HG03457 (cell line): ENCODE measurements at regions not wholly inside any gene's neighbourhood (a gene's known extent, or its start where the extent isn't known, plus 50 kb on each side); places are given as distances from the start of the nearest gene placed in this dataset.
A peak's percentile ranks its signal among the peaks of the same experiment; 100 is the strongest.

Source experiments
- ATAC-seq: cut with Tn5 transposase; IDR thresholded peaks from one replicate; pipeline ENCODE4 v1.9.1; 2021; ENCODE audit warnings: moderate number of reproducible peaks; ENCODE audit not compliant: unreplicated experiment

DNA sequence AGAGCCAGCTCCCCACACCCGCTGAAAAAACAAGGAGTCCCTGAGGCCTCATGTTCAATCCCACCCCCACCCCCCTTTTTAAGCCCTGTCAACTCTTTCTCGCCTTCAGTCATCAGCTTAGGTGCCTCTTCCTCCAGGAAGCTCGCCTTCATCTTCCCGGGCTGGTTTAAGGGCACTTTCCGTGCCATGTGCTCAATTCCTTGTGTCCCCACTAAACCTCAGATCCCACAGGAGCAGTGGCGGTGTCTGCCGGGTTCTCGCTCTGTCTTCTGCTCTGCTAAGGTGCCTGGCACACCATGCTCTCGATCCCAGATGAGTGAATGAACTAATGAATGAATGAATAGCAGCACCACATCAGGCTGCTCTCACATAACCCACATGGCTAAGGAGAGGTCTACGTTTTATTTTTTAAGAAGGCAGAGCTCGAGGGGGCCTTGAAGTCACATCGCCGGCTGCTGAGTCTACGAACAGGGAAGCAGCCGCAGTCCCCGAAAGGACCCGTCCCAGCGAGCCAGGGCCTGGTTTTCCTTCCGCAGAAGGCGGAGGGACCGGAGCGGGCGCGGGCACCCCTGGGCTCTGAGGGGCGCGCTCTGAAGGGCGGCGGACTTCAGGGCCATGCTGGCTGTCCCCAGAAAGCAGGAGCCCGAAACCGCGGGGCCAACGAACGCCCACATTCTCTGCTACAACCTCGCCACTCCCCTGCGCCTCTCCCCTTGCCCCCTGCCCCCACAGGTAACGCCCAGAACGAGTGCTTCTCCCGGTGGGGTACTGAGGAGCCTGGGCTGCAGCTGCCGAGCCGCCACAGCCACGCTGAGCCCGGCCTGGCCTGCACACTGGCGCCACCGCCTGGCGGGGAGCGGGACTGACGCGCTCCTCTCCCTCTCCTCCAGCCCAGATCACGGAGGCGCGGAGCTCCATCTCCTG lies 73.4 kb upstream of the KCNMA1 start:
- ATAC-seq, result peak; percentile 62

DNA sequence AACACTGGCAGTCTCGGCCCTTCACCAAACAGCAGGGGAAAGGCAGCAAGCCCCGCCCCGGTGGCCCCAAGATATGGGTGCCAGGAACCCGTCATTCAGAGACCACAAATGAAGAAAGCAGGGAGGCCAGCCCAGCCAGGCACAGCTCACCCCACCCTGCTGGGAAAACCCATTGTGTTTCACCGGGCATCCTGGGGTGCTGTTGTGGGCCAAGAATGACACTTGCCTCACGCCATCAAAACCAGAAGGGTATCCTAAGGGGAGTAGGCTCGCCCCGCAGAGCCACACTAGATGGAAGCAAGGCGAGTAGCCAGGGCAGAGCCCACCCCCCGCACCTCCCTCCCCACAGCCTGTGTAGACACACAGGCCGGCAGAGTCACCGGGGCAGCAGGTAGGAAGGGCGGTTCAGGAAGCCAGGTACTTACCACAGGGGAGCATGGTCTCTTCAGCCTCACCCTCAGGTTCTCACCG lies 72.5 kb upstream of the KCNMA1 start:
- no peak for ATAC-seq

DNA sequence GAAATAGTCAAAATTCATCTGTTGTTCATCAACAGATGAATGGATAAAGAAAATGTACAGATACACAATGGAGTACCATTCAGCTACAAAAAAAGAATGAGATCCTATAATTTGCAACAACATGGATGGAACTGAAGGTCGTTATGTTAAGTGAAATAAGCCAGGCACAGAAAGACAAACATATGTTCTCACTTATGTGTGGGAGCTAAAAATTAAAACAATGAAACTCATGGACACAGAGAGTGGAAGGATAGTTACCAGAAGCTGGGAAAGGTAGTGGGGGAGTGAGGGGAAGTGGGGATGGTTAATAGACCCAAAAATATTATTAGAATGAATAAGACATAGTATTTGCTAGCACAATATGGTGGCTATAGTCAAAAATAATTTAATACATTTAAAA lies 70.0 kb upstream of the KCNMA1 start:
- no peak for ATAC-seq

DNA sequence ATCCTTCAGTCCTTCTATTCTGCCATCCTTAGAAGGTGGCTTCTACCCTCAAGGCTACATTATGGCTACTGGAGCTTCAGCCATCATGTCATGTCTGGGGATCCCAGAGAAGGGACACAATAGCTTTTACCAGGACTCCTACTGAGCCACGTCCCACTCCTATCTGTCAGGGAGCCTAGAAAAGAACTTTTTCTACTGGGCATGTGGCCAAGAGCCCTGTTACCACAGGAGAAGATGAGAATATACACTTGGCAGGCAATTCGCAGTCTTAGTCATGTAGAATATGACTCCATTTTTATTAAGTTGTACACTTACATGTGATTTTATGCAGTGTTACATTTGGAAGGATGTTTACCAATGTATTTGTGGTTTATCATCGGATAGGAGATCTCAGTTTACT lies 64.6 kb upstream of the KCNMA1 start:
- ATAC-seq, result no peak

DNA sequence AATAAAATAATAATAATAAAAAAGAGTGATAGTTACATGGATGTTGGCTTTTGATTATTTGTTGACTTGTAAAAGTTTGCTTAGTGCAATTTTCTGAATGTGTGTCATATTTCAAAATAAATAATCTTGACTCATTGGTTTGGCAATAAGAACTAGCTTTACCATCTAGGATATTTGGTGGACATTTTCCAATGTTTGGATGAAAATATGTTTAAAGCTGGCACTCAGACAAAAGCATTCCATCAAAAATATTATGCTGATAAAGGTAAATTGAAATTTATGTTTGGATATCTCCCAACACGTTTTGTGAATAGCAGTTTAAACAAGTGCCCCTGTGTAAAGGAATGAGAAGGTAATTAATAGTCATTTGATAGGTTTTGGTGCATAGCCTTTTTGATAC lies 62.5 kb upstream of the KCNMA1 start:
- no peak for ATAC-seq

DNA sequence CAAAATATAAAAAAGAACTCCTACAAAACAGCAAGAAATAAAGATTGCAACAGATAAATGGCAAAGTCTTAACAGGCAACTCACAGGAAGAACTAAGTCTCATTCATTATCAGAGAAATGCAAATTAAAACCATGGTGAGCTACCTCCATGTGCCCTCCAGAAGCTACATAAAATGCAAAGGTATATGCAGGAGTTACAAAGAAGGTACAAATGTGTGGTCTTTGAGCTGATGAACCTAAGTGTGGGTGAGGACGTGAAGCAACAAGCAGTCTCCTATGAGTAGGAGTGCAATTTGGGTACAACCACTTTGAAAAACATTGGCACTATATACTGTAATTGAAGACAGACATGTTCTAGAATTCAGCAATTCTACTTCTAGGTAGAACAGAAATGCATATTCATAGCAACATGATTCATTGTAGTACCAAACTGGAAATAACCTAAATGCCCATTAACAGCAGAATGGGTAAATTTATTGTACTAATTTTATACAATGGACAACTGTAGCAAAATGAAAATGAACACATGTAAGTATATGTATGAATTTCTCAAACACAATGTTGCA lies 61.6 kb upstream of the KCNMA1 start:
- ATAC-seq, result no peak

DNA sequence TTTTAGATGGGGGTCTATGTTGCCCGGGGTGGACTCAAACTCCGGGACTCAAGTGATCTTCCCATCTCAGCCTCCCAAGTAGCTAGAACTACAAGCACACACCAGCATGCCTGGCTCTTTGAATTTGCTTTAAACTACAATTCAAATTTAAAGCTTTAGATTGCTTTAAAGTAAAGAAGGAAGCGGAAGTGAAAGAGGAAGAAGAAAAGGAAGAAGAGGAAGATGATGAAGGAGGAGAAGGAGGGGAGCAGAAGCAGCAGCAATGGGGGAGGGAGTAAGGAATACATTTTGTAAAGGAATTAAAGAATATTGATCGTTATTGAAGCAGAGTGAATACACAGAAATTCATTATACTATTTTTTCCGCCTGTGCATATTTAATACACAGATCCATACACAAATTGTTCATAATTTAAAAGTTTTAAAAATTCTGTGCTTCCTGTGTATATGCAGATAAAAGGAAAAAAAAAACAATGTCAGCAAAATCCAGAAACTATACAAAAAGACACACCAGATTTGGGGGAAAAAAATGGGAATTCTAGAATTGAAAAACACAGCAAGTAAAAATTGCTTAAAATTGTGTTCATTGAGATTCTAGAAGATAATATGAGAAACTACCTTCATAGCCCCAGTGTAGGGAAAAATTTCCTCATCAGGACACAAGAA lies 60.8 kb upstream of the KCNMA1 start:
- ATAC-seq, result no peak

DNA sequence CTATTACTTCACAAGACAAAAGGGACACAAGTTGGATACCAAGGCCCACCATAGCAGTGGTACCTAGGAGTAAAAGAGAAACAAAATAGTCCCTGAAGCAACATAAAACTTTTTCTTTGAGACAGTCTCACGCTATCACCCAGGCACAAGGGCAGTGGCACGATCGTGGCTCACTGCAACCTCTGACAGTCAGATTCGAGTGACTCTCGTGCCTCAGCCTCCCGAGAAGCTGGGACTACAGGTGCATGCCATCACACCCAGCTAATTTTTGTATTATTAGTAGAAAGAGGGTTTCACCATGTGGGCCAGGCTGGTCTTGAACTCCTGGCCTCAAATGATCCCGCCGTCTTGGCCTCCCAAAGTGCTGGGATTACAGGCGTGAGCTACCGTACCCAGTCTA lies 59.0 kb upstream of the KCNMA1 start:
- no peak for ATAC-seq

DNA sequence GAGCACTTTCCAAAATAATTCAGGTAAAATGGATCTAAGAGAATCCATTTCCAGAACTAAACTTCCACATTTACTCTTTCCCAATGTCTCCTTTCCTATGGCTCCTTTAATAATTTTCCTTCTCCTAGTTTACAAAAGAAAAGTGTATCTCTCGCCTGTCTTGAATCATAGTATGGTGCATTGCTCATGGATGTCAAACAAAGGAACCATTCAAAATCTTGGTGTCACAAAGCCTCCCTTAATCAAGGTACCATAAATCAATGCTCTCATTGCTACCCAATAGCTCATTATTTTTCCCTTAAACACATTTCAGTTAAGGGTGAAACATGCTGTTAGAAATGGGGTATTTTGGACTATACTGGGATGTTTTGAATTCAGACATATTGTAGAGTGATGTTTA lies 57.6 kb upstream of the KCNMA1 start:
- ATAC-seq, result no peak

DNA sequence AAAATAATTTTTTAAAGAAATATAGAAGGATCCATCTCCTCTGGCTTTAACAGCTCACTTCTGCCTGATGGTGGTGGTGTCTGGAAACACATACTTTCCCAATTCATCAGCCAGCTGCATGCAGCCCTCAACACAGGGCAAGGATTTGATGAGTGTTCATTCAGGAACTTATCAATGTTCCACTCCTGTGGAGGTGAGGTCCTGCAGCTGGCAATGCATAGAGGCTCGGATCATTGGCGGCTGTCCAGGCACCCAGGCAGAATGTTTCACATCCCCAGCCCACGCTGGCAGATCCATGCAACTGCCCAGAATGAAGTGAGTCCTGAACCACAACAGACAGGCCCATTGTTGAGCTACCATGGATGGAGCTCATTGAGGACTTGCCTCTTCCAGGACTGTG lies 55.2 kb upstream of the KCNMA1 start:
- ATAC-seq, result no peak

DNA sequence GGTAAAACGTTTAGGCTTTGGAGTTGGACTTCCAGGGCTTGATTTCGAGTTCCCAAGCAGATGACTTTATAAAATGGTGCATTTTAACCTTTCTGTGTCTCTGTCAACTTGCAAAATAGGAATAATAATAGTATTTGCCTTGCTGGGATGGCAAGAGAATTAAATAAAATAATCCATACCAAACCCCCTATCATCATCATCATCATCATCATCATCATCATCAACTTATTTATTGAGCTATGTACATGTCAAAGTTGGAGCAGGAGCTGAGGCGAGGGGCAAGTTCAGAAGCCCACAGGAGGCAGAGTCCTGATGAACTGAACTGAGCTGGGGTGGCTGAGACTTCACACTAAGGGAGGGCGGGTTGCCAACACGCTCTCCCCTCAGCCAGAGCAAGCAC lies 51.7 kb upstream of the KCNMA1 start:
- ATAC-seq, result no peak

DNA sequence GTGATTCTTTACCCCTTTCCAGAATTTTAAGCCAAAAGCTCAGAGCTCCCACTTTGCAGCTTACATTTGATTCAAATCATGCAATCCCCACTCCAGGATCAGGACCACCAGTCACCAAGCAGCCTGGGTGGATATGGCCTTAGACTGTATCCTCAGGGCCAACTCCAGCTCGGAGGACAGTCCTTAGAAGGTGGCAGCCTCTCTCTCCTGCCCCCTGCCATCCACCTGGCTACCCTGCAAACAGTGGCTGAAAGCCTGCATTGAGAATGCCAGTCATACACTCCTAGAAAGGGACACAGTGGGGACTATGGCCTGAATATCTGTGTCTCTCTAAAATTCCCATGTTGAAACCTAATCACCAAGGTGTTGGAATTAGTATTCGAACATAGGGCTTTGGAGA lies 50.0 kb upstream of the KCNMA1 start:
- no peak for ATAC-seq
